H9 (cell line): ENCODE measurements at regions not wholly inside any gene's neighbourhood (a gene's known extent, or its start where the extent isn't known, plus 50 kb on each side); places are given as distances from the start of the nearest gene placed in this dataset.

Source experiments
- DNase-seq: peaks from one replicate; pipeline ENCODE4 v3.0.0-alpha.2; 2017
- H2AFZ ChIP-seq: one replicate; pipeline ENCODE4 v1.6.1; 2013; ENCODE audit warnings: mild to moderate bottlenecking, low read length, control low read depth, moderate library complexity
- H2AK5ac ChIP-seq: 2 replicates; pipeline ENCODE4 v1.6.1; 2013; ENCODE audit warnings: low read length, control low read depth, mixed read lengths; ENCODE audit not compliant: insufficient read length
- H2BK120ac ChIP-seq: one replicate; pipeline ENCODE4 v1.6.1; 2013; ENCODE audit warnings: low read depth, mild to moderate bottlenecking, low read length, control low read depth, inconsistent platforms; ENCODE audit not compliant: poor library complexity, severe bottlenecking
- H2BK12ac ChIP-seq: 2 replicates; pipeline ENCODE4 v1.6.1; 2013; ENCODE audit warnings: low read length, control low read depth, mixed read lengths, low read depth; ENCODE audit not compliant: insufficient read length
- H2BK15ac ChIP-seq: 2 replicates; pipeline ENCODE4 v1.6.1; 2013; ENCODE audit warnings: low read depth, low read length, control low read depth
- H2BK20ac ChIP-seq: one replicate; pipeline ENCODE4 v1.6.1; 2013; ENCODE audit warnings: low read depth, mild to moderate bottlenecking, low read length, control low read depth, inconsistent platforms; ENCODE audit not compliant: poor library complexity, severe bottlenecking
- H2BK5ac ChIP-seq: 2 replicates; pipeline ENCODE4 v1.6.1; 2013; ENCODE audit warnings: low read length, control low read depth, mixed read lengths; ENCODE audit not compliant: insufficient read length
- H3K14ac ChIP-seq: 2 replicates; pipeline ENCODE4 v1.6.1; 2013; ENCODE audit warnings: low read length, control low read depth; ENCODE audit not compliant: insufficient read depth
- H3K18ac ChIP-seq: 2 replicates; pipeline ENCODE4 v1.6.1; 2013; ENCODE audit warnings: low read depth, mild to moderate bottlenecking, mixed read lengths, low read length, control low read depth; ENCODE audit not compliant: insufficient read length
- H3K23ac ChIP-seq: 2 replicates; pipeline ENCODE4 v1.6.1; 2013; ENCODE audit warnings: low read length, control low read depth, mixed read lengths, low read depth; ENCODE audit not compliant: insufficient read length
- H3K23me2 ChIP-seq: 2 replicates; pipeline ENCODE4 v1.6.1; 2013; ENCODE audit warnings: low read depth, mild to moderate bottlenecking, mixed read lengths, low read length, control low read depth; ENCODE audit not compliant: insufficient read length, poor library complexity, severe bottlenecking
- H3K27ac ChIP-seq: 2 replicates; pipeline ENCODE4 v1.5.1; 2013; ENCODE audit warnings: low read length, control low read depth, mixed read lengths, low read depth; ENCODE audit not compliant: insufficient read length
- H3K27me3 ChIP-seq: 2 replicates; pipeline ENCODE4 v1.6.1; 2013; ENCODE audit warnings: low read length, control low read depth, inconsistent platforms; ENCODE audit not compliant: insufficient read depth
- H3K4ac ChIP-seq: 2 replicates; pipeline ENCODE4 v1.6.1; 2013; ENCODE audit warnings: low read depth, mild to moderate bottlenecking, control low read depth, inconsistent platforms, low read length, moderate library complexity
- H3K4me1 ChIP-seq: 2 replicates; pipeline ENCODE4 v1.6.1; 2013; ENCODE audit warnings: low read length, control low read depth, inconsistent platforms; ENCODE audit not compliant: insufficient read depth
- H3K4me2 ChIP-seq: 2 replicates; pipeline ENCODE4 v1.6.1; 2013; ENCODE audit warnings: low read length, control low read depth, mixed read lengths; ENCODE audit not compliant: insufficient read length, insufficient read depth
- H3K56ac ChIP-seq: 2 replicates; pipeline ENCODE4 v1.6.1; 2013; ENCODE audit warnings: low read depth, mild to moderate bottlenecking, mixed read lengths, low read length, control low read depth; ENCODE audit not compliant: insufficient read length
- H3K79me1 ChIP-seq: 2 replicates; pipeline ENCODE4 v1.6.1; 2013; ENCODE audit warnings: low read depth, mild to moderate bottlenecking, moderate library complexity, low read length, control low read depth, inconsistent platforms; ENCODE audit not compliant: insufficient read depth, poor library complexity, severe bottlenecking
- H3K79me2 ChIP-seq: 2 replicates; pipeline ENCODE4 v1.6.1; 2013; ENCODE audit warnings: low read length, control low read depth, inconsistent platforms; ENCODE audit not compliant: insufficient read depth
- H3K9ac ChIP-seq: 2 replicates; pipeline ENCODE4 v1.6.1; 2013; ENCODE audit warnings: low read length, control low read depth, mixed read lengths; ENCODE audit not compliant: insufficient read length; ENCODE audit errors: extremely low read depth
- H3K9me3 ChIP-seq: one replicate; pipeline ENCODE4 v1.6.1; 2013; ENCODE audit warnings: low read depth, low read length, inconsistent platforms; ENCODE audit not compliant: control insufficient read depth
- H3T11ph ChIP-seq: one replicate; pipeline ENCODE4 v1.6.1; 2013; ENCODE audit warnings: mild to moderate bottlenecking, low read length, control low read depth, inconsistent platforms
- H4K20me1 ChIP-seq: one replicate; pipeline ENCODE4 v1.6.1; 2013; ENCODE audit not compliant: control insufficient read depth, insufficient read length, insufficient read depth
- H4K5ac ChIP-seq: 2 replicates; pipeline ENCODE4 v1.6.1; 2013; ENCODE audit warnings: low read depth, mild to moderate bottlenecking, mixed read lengths, low read length, control low read depth; ENCODE audit not compliant: insufficient read length
- H4K8ac ChIP-seq: replicated peaks from 2 replicates; pipeline ENCODE4 v1.6.1; 2013; ENCODE audit warnings: low read length, control low read depth, mixed read lengths, low read depth; ENCODE audit not compliant: insufficient read length
- H4K91ac ChIP-seq: 2 replicates; pipeline ENCODE4 v1.6.1; 2013; ENCODE audit warnings: low read depth, mild to moderate bottlenecking, moderate library complexity, mixed read lengths, low read length, control low read depth; ENCODE audit not compliant: insufficient read length
- H3K27ac Mint-ChIP-seq, 3 experiments: 2 replicates in 2 of 3; 3 replicates in 1 of 3; pipeline ENCODE4 v1.8.0; 2020 to 2021; ENCODE audit warnings: mixed read lengths in 3 of 3, mild to moderate bottlenecking in 1 of 3, moderate library complexity in 1 of 3
- H3K27me3 Mint-ChIP-seq: 2 replicates; pipeline ENCODE4 v1.8.0; 2021; ENCODE audit warnings: low read depth, mild to moderate bottlenecking, moderate library complexity, mixed read lengths
- H3K36me3 Mint-ChIP-seq, 3 experiments: 2 replicates in 2 of 3; 3 replicates in 1 of 3; pipeline ENCODE4 v1.8.0; 2020 to 2021; ENCODE audit warnings: low read depth in 3 of 3, mixed read lengths in 3 of 3; ENCODE audit not compliant: insufficient read depth in 1 of 3
- H3K4me1 Mint-ChIP-seq, 2 experiments: 2 replicates each; pipeline ENCODE4 v1.8.0; 2020; ENCODE audit warnings: mixed read lengths in 2 of 2
- H3K4me3 Mint-ChIP-seq, 2 experiments: 2 replicates in 1 of 2; 3 replicates in 1 of 2; pipeline ENCODE4 v1.8.0; 2020 to 2021; ENCODE audit warnings: mild to moderate bottlenecking in 2 of 2, mixed read lengths in 2 of 2, moderate library complexity in 1 of 2
- H3K9me3 Mint-ChIP-seq, 2 experiments: 2 replicates in 1 of 2; 3 replicates in 1 of 2; pipeline ENCODE4 v1.8.0; 2020; ENCODE audit warnings: mild to moderate bottlenecking in 2 of 2, mixed read lengths in 2 of 2, moderate library complexity in 1 of 2
- CTCF ChIP-seq: fragments of 200-600 bp; sonication (generic); conservative IDR thresholded peaks from 3 replicates; pipeline ENCODE4 v1.8.0; 2021; ENCODE audit warnings: antibody characterized with exemption, mild to moderate bottlenecking
- WGBS: extraction: QIAGEN DNeasy Blood & Tissue Kit; methylation state at CpG from one replicate; pipeline ENCODE4 v1.1.7; 2013; ENCODE audit warnings: missing lambda C conversion rate, low lambda C conversion rate, mixed read lengths; ENCODE audit not compliant: insufficient read length; ENCODE audit errors: extremely low coverage; 5-methylcytosine and 5-hydroxymethylcytosine counted together

- no peaks in the 10 kb centered on the region for H3K9me3 Mint-ChIP-seq
- no peaks in the 10 kb centered on the region for H3K23me2 ChIP-seq
- no peak overlapping the region for H2AFZ ChIP-seq
- no peaks in the 10 kb centered on the region; a peak in 1 of 4 replicates for H3K4me1 Mint-ChIP-seq
- WGBS = no CpG with 5 or more reads among the region's 3 CpGs
- H3K4ac ChIP-seq = no peak overlapping the region
- no peak overlapping the region for H3K14ac ChIP-seq
- H3K9ac ChIP-seq = no peak overlapping the region
- no peak overlapping the region for H2AK5ac ChIP-seq
- H4K5ac ChIP-seq = no peak overlapping the region
- DNase-seq = no peak
- no peaks in the 10 kb centered on the region for H3K27me3 ChIP-seq
- H2BK15ac ChIP-seq = no peak overlapping the region
- no peak overlapping the region for H4K91ac ChIP-seq
- no peak overlapping the region for H3K4me2 ChIP-seq
- no peak overlapping the region for H2BK20ac ChIP-seq
- H4K20me1 ChIP-seq = no peaks in the 10 kb centered on the region
- no peak overlapping the region for H3K56ac ChIP-seq
- no peak for TF ChIP-seq CTCF
- H3K27me3 Mint-ChIP-seq = no peaks in the 10 kb centered on the region
- no peaks in the 10 kb centered on the region for H3K36me3 Mint-ChIP-seq
- H2BK120ac ChIP-seq = no peak overlapping the region
- H3K9me3 ChIP-seq = no peaks in the 10 kb centered on the region
- no peak overlapping the region for H2BK5ac ChIP-seq
- H3K79me2 ChIP-seq = no peaks in the 10 kb centered on the region
- no peak overlapping the region for H3T11ph ChIP-seq
- no peak overlapping the region for H4K8ac ChIP-seq
- H3K18ac ChIP-seq = no peak overlapping the region
- H3K79me1 ChIP-seq = no peaks in the 10 kb centered on the region
- no peak overlapping the region for H2BK12ac ChIP-seq
- no peak overlapping the region for H3K23ac ChIP-seq
- no peak overlapping the region for H3K4me3 Mint-ChIP-seq
- no peak overlapping the region for H3K27ac Mint-ChIP-seq
- H3K4me1 ChIP-seq = no peaks in the 10 kb centered on the region
- no peak overlapping the region for H3K27ac ChIP-seq
Observed at GRCh38 chr3:61323094-61323493, 71.8 kb upstream of the FHIT start.
